ENCODE measurements at regions not wholly inside any gene's neighbourhood (a gene's known extent, or its start where the extent isn't known, plus 50 kb on each side); places are given as distances from the start of the nearest gene placed in this dataset.

DNA sequence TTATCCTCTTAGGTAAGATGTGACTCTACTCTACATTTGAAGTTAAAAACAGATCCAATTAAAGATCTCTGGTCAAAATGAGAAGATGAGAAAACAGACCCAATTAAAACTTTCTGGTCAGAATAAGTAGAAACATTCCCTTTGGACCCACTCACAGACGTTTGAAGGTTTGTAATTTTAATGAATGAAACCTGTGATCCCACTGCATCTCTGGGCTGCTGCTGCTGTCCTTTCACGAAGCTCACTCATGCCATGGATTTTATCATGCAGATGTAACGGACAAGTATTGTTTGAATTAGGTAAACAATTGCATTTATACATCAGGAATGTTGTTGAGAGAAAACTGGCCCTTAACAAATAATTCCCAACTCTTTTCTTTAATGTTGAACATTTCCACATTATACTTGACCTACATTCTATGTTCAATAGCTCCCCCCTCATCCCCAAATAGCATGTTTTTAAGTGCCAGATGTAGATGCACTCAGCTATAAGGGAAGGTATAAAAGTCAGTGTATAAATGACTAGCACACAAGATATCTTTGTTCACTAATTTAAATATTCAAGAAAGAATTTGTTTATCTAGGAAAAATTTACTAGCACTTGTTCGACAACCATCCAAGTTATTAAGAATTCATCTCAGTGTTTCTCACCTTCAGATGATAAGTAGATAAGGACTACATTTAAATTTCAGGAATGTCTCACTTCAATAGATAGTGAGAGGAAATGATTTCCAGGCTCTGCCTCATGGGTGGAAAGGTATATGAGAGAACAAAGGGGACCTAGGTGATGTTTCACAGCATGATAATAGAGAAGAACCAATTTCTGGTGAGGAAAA is 202.3 kb upstream of the LMNTD1 start:
- Histone ChIP-seq H3K27me3 (no peaks in the 10 kb centered on the region), H3K27ac (no peak overlapping the region), H3K4me3 (no peak overlapping the region), H3K36me3 (no peaks in the 10 kb centered on the region), H3K9me3 (no peaks in the 10 kb centered on the region), H3K4me1 (no peaks in the 10 kb centered on the region)
- no peak for DNase-seq (ENCODE audit: low spot score)
- TF ChIP-seq, protein P1, sequence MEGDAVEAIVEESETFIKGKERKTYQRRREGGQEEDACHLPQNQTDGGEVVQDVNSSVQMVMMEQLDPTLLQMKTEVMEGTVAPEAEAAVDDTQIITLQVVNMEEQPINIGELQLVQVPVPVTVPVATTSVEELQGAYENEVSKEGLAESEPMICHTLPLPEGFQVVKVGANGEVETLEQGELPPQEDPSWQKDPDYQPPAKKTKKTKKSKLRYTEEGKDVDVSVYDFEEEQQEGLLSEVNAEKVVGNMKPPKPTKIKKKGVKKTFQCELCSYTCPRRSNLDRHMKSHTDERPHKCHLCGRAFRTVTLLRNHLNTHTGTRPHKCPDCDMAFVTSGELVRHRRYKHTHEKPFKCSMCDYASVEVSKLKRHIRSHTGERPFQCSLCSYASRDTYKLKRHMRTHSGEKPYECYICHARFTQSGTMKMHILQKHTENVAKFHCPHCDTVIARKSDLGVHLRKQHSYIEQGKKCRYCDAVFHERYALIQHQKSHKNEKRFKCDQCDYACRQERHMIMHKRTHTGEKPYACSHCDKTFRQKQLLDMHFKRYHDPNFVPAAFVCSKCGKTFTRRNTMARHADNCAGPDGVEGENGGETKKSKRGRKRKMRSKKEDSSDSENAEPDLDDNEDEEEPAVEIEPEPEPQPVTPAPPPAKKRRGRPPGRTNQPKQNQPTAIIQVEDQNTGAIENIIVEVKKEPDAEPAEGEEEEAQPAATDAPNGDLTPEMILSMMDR (IDR thresholded peaks at IDR 0.05) = no peak

DNA sequence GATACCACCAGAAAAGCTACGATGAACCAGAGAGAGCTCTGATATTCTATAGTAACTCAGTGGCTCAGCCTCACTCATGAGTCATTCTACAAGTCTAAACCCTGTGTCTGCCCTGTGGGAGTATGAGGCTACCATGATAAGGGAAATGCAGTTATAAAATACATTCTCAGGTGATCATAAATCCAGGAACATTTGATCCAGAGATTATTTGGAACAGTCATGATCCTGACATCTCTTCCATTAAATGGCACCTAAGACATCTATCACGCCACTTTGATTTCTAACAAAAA is 202.6 kb upstream of the RASSF8 start:
- H3K4me1 ChIP-seq = no peaks in the 10 kb centered on the region
- TF ChIP-seq, protein P1 (IDR thresholded peaks at IDR 0.05) = no peak
- no peak for DNase-seq (ENCODE audit: low spot score)

DNA sequence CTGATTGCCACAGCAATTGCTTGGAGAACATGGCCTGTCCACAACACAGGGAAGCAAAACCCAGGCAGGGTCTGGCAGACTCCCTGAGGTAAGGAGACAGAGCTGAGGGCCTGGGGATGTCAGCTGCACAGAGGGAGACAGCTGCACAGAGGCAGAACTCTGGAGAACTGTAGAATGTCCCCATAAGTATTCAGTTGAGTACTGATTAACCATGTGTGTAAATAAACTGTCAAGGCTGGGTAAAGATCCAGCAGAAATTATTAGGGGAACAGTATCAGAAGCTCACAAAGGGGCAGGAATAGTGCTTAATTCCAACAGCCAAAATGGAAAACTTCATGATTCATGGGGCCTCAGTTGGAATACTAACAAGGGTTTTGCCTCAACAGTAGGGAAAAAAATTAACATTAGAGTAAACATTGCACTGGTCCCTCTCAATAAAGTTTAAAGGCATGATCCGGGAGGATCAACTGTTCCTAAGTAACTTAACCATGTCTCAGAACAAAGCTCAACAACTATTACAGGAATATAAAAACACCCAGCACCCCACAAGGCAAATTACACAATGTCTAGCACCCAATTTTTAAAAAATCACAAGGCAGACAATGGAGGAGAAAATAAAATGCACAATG is 201.3 kb upstream of the RASSF8 start:
- Histone ChIP-seq H3K4me3 (no peak overlapping the region), H3K36me3 (no peaks in the 10 kb centered on the region), H3K4me1 (no peaks in the 10 kb centered on the region), H3K27me3 (no peaks in the 10 kb centered on the region), H3K27ac (no peak overlapping the region), H3K9me3 (no peaks in the 10 kb centered on the region)
- no peak for DNase-seq (ENCODE audit: low spot score)
- TF ChIP-seq, protein P1 (IDR thresholded peaks at IDR 0.05) = no peak

More for the DNA sequence above, 202.6 kb upstream of the RASSF8 start:
- Histone ChIP-seq H3K27ac (no peak overlapping the region), H3K9me3 (no peaks in the 10 kb centered on the region), H3K27me3 (no peaks in the 10 kb centered on the region), H3K4me3 (no peak overlapping the region), H3K36me3 (no peaks in the 10 kb centered on the region)

DNA sequence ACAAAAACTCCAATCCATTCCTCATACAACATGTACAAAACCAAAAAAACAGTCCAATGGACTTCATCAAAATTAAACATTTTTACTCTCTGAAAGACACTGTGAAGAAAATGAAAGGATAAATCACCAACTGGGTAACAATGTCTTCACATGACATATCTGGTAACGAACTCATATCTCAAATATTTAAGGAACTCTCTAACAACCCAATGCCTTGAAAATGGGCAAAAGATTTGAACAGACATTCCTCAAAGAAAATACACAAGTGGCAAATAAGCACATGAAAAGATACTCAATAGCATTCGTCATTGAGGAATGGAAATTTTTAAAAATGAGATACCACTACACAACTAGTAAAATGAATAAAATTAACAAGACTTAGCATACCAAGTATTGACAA is 198.7 kb upstream of the RASSF8 start:
- TF ChIP-seq, protein P1 (IDR thresholded peaks at IDR 0.05) = no peak
- Histone ChIP-seq H3K27ac (no peak overlapping the region), H3K4me3 (no peak overlapping the region), H3K36me3 (no peaks in the 10 kb centered on the region), H3K27me3 (no peaks in the 10 kb centered on the region), H3K9me3 (no peaks in the 10 kb centered on the region), H3K4me1 (no peaks in the 10 kb centered on the region)
- DNase-seq (ENCODE audit: low spot score) = no peak

DNA sequence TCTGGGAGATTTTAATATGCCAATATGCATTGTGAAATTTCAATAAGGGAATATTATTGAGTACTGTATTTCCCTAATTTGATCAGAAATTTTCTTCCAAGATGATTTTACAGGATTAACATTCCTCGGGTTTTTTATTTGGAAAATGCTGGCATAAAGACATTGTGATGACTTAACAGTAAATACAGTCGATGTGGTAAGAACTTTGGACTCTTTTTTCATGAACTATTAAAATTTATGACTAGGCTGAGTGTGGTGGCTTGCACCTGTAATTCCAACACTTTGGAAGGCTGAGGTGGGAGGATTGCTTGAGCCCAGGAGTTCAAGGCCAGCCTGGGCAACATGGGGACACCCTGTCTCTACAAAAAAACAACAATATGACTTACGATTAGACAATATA is 197.1 kb upstream of the RASSF8 start:
- no peak for DNase-seq (ENCODE audit: low spot score)
- Histone ChIP-seq H3K9me3 (no peaks in the 10 kb centered on the region), H3K4me3 (no peak overlapping the region), H3K27me3 (no peaks in the 10 kb centered on the region), H3K36me3 (no peaks in the 10 kb centered on the region), H3K4me1 (no peaks in the 10 kb centered on the region), H3K27ac (no peak overlapping the region)
- TF ChIP-seq, protein P1 (IDR thresholded peaks at IDR 0.05) = no peak
